ENCODE measurements at regions not wholly inside any gene's neighbourhood (a gene's known extent, or its start where the extent isn't known, plus 50 kb on each side); places are given as distances from the start of the nearest gene placed in this dataset.
A peak's percentile ranks its signal among the peaks of the same experiment; 100 is the strongest.

DNA sequence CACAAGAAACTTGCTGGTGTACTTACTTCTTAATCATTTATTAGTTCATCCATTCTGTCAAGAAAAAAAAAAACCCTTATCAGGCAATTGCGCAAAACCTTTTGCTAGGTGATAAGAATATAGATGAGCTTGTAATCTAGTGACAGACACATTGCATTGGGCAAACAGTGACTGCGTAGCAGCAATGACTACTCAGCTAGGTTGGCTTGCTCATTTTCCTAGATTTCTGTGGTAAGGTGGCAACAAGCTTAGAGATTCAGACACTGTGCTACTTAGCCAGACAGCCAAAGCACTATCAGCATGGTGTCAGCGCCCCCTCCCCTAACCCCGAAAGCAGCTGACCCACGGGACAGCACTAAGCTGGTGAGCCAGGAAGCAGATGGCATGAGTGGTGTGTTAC lies 203.1 kb downstream of the BARHL2 start (continued):
- TF ChIP-seq, protein P1, sequence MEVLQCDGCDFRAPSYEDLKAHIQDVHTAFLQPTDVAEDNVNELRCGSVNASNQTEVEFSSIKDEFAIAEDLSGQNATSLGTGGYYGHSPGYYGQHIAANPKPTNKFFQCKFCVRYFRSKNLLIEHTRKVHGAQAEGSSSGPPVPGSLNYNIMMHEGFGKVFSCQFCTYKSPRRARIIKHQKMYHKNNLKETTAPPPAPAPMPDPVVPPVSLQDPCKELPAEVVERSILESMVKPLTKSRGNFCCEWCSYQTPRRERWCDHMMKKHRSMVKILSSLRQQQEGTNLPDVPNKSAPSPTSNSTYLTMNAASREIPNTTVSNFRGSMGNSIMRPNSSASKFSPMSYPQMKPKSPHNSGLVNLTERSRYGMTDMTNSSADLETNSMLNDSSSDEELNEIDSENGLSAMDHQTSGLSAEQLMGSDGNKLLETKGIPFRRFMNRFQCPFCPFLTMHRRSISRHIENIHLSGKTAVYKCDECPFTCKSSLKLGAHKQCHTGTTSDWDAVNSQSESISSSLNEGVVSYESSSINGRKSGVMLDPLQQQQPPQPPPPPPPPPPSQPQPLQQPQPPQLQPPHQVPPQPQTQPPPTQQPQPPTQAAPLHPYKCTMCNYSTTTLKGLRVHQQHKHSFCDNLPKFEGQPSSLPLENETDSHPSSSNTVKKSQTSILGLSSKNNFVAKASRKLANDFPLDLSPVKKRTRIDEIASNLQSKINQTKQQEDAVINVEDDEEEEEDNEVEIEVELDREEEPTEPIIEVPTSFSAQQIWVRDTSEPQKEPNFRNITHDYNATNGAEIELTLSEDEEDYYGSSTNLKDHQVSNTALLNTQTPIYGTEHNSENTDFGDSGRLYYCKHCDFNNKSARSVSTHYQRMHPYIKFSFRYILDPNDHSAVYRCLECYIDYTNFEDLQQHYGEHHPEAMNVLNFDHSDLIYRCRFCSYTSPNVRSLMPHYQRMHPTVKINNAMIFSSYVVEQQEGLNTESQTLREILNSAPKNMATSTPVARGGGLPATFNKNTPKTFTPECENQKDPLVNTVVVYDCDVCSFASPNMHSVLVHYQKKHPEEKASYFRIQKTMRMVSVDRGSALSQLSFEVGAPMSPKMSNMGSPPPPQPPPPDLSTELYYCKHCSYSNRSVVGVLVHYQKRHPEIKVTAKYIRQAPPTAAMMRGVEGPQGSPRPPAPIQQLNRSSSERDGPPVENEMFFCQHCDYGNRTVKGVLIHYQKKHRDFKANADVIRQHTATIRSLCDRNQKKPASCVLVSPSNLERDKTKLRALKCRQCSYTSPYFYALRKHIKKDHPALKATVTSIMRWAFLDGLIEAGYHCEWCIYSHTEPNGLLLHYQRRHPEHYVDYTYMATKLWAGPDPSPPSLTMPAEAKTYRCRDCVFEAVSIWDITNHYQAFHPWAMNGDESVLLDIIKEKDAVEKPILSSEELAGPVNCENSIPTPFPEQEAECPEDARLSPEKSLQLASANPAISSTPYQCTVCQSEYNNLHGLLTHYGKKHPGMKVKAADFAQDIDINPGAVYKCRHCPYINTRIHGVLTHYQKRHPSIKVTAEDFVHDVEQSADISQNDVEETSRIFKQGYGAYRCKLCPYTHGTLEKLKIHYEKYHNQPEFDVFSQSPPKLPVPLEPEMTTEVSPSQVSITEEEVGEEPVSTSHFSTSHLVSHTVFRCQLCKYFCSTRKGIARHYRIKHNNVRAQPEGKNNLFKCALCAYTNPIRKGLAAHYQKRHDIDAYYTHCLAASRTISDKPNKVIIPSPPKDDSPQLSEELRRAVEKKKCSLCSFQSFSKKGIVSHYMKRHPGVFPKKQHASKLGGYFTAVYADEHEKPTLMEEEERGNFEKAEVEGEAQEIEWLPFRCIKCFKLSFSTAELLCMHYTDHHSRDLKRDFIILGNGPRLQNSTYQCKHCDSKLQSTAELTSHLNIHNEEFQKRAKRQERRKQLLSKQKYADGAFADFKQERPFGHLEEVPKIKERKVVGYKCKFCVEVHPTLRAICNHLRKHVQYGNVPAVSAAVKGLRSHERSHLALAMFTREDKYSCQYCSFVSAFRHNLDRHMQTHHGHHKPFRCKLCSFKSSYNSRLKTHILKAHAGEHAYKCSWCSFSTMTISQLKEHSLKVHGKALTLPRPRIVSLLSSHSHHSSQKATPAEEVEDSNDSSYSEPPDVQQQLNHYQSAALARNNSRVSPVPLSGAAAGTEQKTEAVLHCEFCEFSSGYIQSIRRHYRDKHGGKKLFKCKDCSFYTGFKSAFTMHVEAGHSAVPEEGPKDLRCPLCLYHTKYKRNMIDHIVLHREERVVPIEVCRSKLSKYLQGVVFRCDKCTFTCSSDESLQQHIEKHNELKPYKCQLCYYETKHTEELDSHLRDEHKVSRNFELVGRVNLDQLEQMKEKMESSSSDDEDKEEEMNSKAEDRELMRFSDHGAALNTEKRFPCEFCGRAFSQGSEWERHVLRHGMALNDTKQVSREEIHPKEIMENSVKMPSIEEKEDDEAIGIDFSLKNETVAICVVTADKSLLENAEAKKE (CRISPR knock-in tag; IDR thresholded peaks at IDR 0.05): no peak

DNA sequence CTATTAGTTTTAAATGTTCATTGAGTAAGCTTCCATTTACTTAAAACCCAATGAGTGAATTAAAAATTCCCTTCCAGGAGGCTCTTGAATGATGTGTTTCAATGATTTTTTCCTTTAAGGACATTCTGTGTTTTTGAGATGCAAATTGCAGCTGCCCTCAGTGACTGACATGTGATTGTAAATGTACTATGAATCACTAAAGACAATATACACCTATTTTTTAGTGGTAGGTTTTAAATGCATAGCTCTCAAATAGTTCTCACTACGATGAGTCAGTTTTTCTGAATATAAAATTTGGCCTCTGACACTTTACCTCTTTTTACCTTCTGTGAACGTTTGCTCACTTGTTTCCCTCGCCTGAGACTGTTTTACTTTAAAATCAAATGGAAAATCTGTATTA lies 204.7 kb downstream of the BARHL2 start:
- Mint-ChIP-seq H3K27me3 (ENCODE audit: insufficient read depth, low read depth, poor library complexity) (peaks cover 1% of the 10 kb centered on the region), H3K27ac (peak overlapping the region; percentile 39; the same call in 1 of the 2 replicates), H3K36me3 (ENCODE audit: low read depth) (no peaks in the 10 kb centered on the region), H3K4me1 (peaks cover 29% of the 10 kb centered on the region), H3K4me3 (no peak overlapping the region), H3K9me3 (no peaks in the 10 kb centered on the region)
- H3K27me3 ChIP-seq (ENCODE audit: insufficient read depth): no peaks in the 10 kb centered on the region
- H3K27ac ChIP-seq (ENCODE audit: low read depth): no peak overlapping the region
- no peaks in the 10 kb centered on the region for H4K20me1 ChIP-seq (replicated peaks; ENCODE audit: insufficient read depth)
- no peak for TF ChIP-seq POLR2AphosphoS5 (IDR thresholded peaks at IDR 0.05; ENCODE audit: low read depth)
- TF ChIP-seq, protein P2, sequence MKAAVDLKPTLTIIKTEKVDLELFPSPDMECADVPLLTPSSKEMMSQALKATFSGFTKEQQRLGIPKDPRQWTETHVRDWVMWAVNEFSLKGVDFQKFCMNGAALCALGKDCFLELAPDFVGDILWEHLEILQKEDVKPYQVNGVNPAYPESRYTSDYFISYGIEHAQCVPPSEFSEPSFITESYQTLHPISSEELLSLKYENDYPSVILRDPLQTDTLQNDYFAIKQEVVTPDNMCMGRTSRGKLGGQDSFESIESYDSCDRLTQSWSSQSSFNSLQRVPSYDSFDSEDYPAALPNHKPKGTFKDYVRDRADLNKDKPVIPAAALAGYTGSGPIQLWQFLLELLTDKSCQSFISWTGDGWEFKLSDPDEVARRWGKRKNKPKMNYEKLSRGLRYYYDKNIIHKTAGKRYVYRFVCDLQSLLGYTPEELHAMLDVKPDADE (IDR thresholded peaks at IDR 0.05): no peak
- no peaks in the 10 kb centered on the region for H3K9me2 ChIP-seq (ENCODE audit: insufficient read depth)
- DNase-seq (ENCODE audit: low spot score): no peak
- H3K79me2 ChIP-seq (replicated peaks; ENCODE audit: insufficient read depth): no peaks in the 10 kb centered on the region
- H3K4me2 ChIP-seq: no peak overlapping the region
- H3K36me3 ChIP-seq (ENCODE audit: insufficient read depth): no peaks in the 10 kb centered on the region
- H3K4me3 ChIP-seq: no peak overlapping the region
- H3K4me1 ChIP-seq (ENCODE audit: insufficient read depth): peaks cover 24% of the 10 kb centered on the region
- no peak for ATAC-seq
- no peak overlapping the region for H2AFZ ChIP-seq
- H3F3A ChIP-seq (replicated peaks; ENCODE audit: low read depth): no peaks in the 10 kb centered on the region

DNA sequence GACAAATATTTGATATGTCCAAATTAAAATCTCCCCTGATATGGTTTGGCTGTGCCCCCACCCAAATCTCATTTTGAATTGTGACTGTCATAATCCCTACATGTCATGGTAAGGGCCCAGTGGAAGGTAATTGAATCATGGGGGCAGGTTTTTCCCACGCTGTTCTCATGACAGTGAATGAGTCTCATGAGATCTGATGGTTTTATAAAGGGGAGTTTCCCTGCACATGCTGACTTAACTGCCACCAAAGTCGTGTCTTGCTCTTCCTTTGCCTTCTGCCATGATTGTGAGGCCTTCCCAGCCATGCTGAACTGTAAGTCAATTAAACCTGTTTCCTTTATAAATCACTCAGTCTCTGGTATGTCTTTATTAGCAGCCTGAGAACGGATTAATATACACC lies 207.0 kb downstream of the BARHL2 start:
- no peak for DNase-seq (ENCODE audit: low spot score)
- no peak overlapping the region for H3K4me3 Mint-ChIP-seq
- Histone ChIP-seq H3K4me2 (no peak overlapping the region), H3K79me2 (replicated peaks; ENCODE audit: insufficient read depth) (no peaks in the 10 kb centered on the region), H3K9me2 (ENCODE audit: insufficient read depth) (no peaks in the 10 kb centered on the region), H4K20me1 (replicated peaks; ENCODE audit: insufficient read depth) (no peaks in the 10 kb centered on the region), H2AFZ (no peak overlapping the region), H3K27ac (ENCODE audit: low read depth) (no peak overlapping the region), H3K27me3 (ENCODE audit: insufficient read depth) (no peaks in the 10 kb centered on the region), H3K36me3 (ENCODE audit: insufficient read depth) (no peaks in the 10 kb centered on the region), H3F3A (replicated peaks; ENCODE audit: low read depth) (no peaks in the 10 kb centered on the region), H3K4me1 (ENCODE audit: insufficient read depth) (peaks cover 24% of the 10 kb centered on the region), H3K4me3 (no peak overlapping the region)
- no peak for ATAC-seq
- peaks cover 29% of the 10 kb centered on the region for H3K4me1 Mint-ChIP-seq
- no peaks in the 10 kb centered on the region for H3K27me3 Mint-ChIP-seq (ENCODE audit: insufficient read depth, low read depth, poor library complexity)
- H3K27ac Mint-ChIP-seq: no peak overlapping the region
- H3K36me3 Mint-ChIP-seq (ENCODE audit: low read depth): no peaks in the 10 kb centered on the region
- no peaks in the 10 kb centered on the region for H3K9me3 Mint-ChIP-seq
- TF ChIP-seq JUNB (IDR thresholded peaks at IDR 0.05; ENCODE audit: unreplicated experiment) (no peak), CREB1 (CRISPR knock-in tag; IDR thresholded peaks at IDR 0.05; ENCODE audit: low read depth) (no peak), EZH2 (IDR thresholded peaks at IDR 0.05; ENCODE audit: low read depth, unreplicated experiment) (no peak), ZNF114 (CRISPR knock-in tag; IDR thresholded peaks at IDR 0.05) (no peak)
- TF ChIP-seq, protein P3, sequence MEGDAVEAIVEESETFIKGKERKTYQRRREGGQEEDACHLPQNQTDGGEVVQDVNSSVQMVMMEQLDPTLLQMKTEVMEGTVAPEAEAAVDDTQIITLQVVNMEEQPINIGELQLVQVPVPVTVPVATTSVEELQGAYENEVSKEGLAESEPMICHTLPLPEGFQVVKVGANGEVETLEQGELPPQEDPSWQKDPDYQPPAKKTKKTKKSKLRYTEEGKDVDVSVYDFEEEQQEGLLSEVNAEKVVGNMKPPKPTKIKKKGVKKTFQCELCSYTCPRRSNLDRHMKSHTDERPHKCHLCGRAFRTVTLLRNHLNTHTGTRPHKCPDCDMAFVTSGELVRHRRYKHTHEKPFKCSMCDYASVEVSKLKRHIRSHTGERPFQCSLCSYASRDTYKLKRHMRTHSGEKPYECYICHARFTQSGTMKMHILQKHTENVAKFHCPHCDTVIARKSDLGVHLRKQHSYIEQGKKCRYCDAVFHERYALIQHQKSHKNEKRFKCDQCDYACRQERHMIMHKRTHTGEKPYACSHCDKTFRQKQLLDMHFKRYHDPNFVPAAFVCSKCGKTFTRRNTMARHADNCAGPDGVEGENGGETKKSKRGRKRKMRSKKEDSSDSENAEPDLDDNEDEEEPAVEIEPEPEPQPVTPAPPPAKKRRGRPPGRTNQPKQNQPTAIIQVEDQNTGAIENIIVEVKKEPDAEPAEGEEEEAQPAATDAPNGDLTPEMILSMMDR (conservative IDR thresholded peaks at IDR 0.05; ENCODE audit: low read depth in 2 of 2): no peak
- TF ChIP-seq, protein P2 (IDR thresholded peaks at IDR 0.05): no peak

All from GM23338 (cell line).